H1 (cell line): ENCODE measurements at regions not wholly inside any gene's neighbourhood (a gene's known extent, or its start where the extent isn't known, plus 50 kb on each side); places are given as distances from the start of the nearest gene placed in this dataset.

Experiments
- BACH1 ChIP-seq: IDR thresholded peaks from 2 replicates; pipeline ENCODE4 v1.6.1; 2012; ENCODE audit warnings: low read length, improper control_type of control experiment
- CTCF ChIP-seq, 3 experiments: IDR thresholded peaks; 1 replicate in 2 of 3; 2 replicates in 1 of 3; pipeline versions ENCODE4 v1.5.1 to v1.6.1; 2011; ENCODE audit warnings: low read length in 3 of 3, mild to moderate bottlenecking in 3 of 3, inconsistent platforms in 2 of 3, low read depth in 1 of 3, moderate library complexity in 1 of 3; ENCODE audit not compliant: insufficient read depth in 1 of 3; ENCODE audit errors: control extremely low read depth in 1 of 3
- EZH2 ChIP-seq: fragments of 200-600 bp; sonication (generic); IDR thresholded peaks from 2 replicates; pipeline ENCODE4 v1.7.1; 2012; ENCODE audit warnings: low read depth, mild to moderate bottlenecking, moderate library complexity, low read length, inconsistent platforms; ENCODE audit not compliant: severe bottlenecking
- MAX ChIP-seq: IDR thresholded peaks from 2 replicates; pipeline ENCODE4 v1.6.1; 2012; ENCODE audit warnings: inconsistent platforms
- RBBP5 ChIP-seq: IDR thresholded peaks from 2 replicates; pipeline ENCODE4 v1.7.1; 2012; ENCODE audit warnings: low read depth, mild to moderate bottlenecking, inconsistent platforms, low read length, moderate library complexity, borderline replicate concordance
- YY1 ChIP-seq: IDR thresholded peaks from 2 replicates; pipeline ENCODE4 v1.6.1; 2011; ENCODE audit warnings: low read depth, mild to moderate bottlenecking, low read length

GRCh38 chr9:13396418-13396817 is 116.9 kb upstream of the MPDZ start:
- TF ChIP-seq RBBP5 (no peak), EZH2 (no peak), BACH1 (no peak), MAX (no peak), CTCF (IDR thresholded peaks at IDR 0.05; ENCODE audit: control extremely low read depth in 1 of 3, insufficient read depth in 1 of 3, low read depth in 1 of 3, low read length in 3 of 3) (no peak), YY1 (no peak)
